Brain microvascular endothelial cell (primary cell): ENCODE measurements at regions not wholly inside any gene's neighbourhood (a gene's known extent, or its start where the extent isn't known, plus 50 kb on each side); places are given as distances from the start of the nearest gene placed in this dataset.
A peak's percentile ranks its signal among the peaks of the same experiment; 100 is the strongest.

Experiments
- DNase-seq: peaks from one replicate; pipeline ENCODE4 v3.0.0-alpha.2; 2020
- H3K27ac ChIP-seq: fragments of 250-450 bp; sonication (Bioruptor Pico); 2 replicates; pipeline ENCODE4 v1.5.1; 2020; ENCODE audit warnings: mild to moderate bottlenecking, moderate library complexity
- H3K27me3 ChIP-seq: fragments of 250-450 bp; sonication (Bioruptor Pico); replicated peaks from 2 replicates; pipeline ENCODE4 v1.5.1; 2020; ENCODE audit warnings: mild to moderate bottlenecking
- H3K36me3 ChIP-seq: fragments of 250-450 bp; sonication (Bioruptor Pico); replicated peaks from 2 replicates; pipeline ENCODE4 v1.5.1; 2020; ENCODE audit warnings: mild to moderate bottlenecking
- H3K4me3 ChIP-seq: 2 replicates; pipeline ENCODE4 v1.5.1; 2011; ENCODE audit warnings: low read depth, mild to moderate bottlenecking, control low read depth, low read length, moderate library complexity
- CTCF ChIP-seq: IDR thresholded peaks from 2 replicates; pipeline ENCODE4 v1.5.1; 2011; ENCODE audit warnings: low read depth, mild to moderate bottlenecking, moderate library complexity, low read length, control low read depth, inconsistent platforms; ENCODE audit errors: missing control alignments
- in situ Hi-C: cut with HindIII; loops from 2 replicates; pipeline ENCODE4 v1.10.0; 2017; ENCODE audit warnings: low sequenced_read_pairs, low pct_ligation_motif_present

GRCh38 chr9:82091610-82092009 lies 103.0 kb downstream of the SPATA31D1 start:
- DNase-seq, result no peak
- Histone ChIP-seq H3K36me3 (no peaks in the 10 kb centered on the region), H3K27me3 (no peaks in the 10 kb centered on the region), H3K4me3 (no peak overlapping the region), H3K27ac (no peak overlapping the region)
- no peak for TF ChIP-seq CTCF
- in situ Hi-C loops, result no loop called here

GRCh38 chr9:82101475-82101874 lies 112.9 kb downstream of the SPATA31D1 start:
- no peak overlapping the region for H3K4me3 ChIP-seq
- H3K27ac ChIP-seq, result no peak overlapping the region
- TF ChIP-seq CTCF, result peak; percentile 38
- in situ Hi-C loops, result no loop called here
- H3K27me3 ChIP-seq, result no peaks in the 10 kb centered on the region
- H3K36me3 ChIP-seq, result no peaks in the 10 kb centered on the region
- DNase-seq, result no peak

GRCh38 chr9:82104252-82104651 lies 115.7 kb downstream of the SPATA31D1 start:
- no peak for TF ChIP-seq CTCF
- no peak overlapping the region for H3K4me3 ChIP-seq
- H3K27me3 ChIP-seq, result no peaks in the 10 kb centered on the region
- in situ Hi-C loops, result no loop called here
- H3K27ac ChIP-seq, result no peak overlapping the region
- DNase-seq, result no peak
- H3K36me3 ChIP-seq, result no peaks in the 10 kb centered on the region

GRCh38 chr9:82105729-82106128 lies 117.2 kb downstream of the SPATA31D1 start:
- no peaks in the 10 kb centered on the region for H3K27me3 ChIP-seq
- no peak overlapping the region for H3K4me3 ChIP-seq
- H3K36me3 ChIP-seq, result no peaks in the 10 kb centered on the region
- in situ Hi-C loops, result no loop called here
- DNase-seq, result no peak
- peak; percentile 7 for TF ChIP-seq CTCF
- H3K27ac ChIP-seq, result no peak overlapping the region

- no peak overlapping the region for H3K27ac ChIP-seq
- H3K4me3 ChIP-seq, result no peak overlapping the region
- TF ChIP-seq CTCF, result no peak
- no peak for DNase-seq
- H3K36me3 ChIP-seq, result no peaks in the 10 kb centered on the region
- in situ Hi-C loops, result no loop called here
- H3K27me3 ChIP-seq, result no peaks in the 10 kb centered on the region
Measured at GRCh38 chr9:82106536-82106935, 118.0 kb downstream of the SPATA31D1 start.

GRCh38 chr9:82108474-82108873 lies 119.9 kb downstream of the SPATA31D1 start:
- H3K4me3 ChIP-seq, result no peak overlapping the region
- no peaks in the 10 kb centered on the region for H3K36me3 ChIP-seq
- H3K27me3 ChIP-seq, result no peaks in the 10 kb centered on the region
- TF ChIP-seq CTCF, result no peak
- DNase-seq, result no peak
- in situ Hi-C loops, result no loop called here
- no peak overlapping the region for H3K27ac ChIP-seq
